ENCODE measurements at regions not wholly inside any gene's neighbourhood (a gene's known extent, or its start where the extent isn't known, plus 50 kb on each side); places are given as distances from the start of the nearest gene placed in this dataset.

GRCh38 chr20:58098571-58098970 lies 129.9 kb downstream of the ANKRD60 start:
- TF ChIP-seq, protein P1, sequence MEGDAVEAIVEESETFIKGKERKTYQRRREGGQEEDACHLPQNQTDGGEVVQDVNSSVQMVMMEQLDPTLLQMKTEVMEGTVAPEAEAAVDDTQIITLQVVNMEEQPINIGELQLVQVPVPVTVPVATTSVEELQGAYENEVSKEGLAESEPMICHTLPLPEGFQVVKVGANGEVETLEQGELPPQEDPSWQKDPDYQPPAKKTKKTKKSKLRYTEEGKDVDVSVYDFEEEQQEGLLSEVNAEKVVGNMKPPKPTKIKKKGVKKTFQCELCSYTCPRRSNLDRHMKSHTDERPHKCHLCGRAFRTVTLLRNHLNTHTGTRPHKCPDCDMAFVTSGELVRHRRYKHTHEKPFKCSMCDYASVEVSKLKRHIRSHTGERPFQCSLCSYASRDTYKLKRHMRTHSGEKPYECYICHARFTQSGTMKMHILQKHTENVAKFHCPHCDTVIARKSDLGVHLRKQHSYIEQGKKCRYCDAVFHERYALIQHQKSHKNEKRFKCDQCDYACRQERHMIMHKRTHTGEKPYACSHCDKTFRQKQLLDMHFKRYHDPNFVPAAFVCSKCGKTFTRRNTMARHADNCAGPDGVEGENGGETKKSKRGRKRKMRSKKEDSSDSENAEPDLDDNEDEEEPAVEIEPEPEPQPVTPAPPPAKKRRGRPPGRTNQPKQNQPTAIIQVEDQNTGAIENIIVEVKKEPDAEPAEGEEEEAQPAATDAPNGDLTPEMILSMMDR (IDR thresholded peaks at IDR 0.05; ENCODE audit: low read length), result no peak
- TF ChIP-seq EZH2 (IDR thresholded peaks at IDR 0.05; ENCODE audit: borderline replicate concordance, low read length), result no peak

Data from OCI-LY1 (cell line).